GM12874 (cell line): ENCODE measurements at regions not wholly inside any gene's neighbourhood (a gene's known extent, or its start where the extent isn't known, plus 50 kb on each side); places are given as distances from the start of the nearest gene placed in this dataset.

Experiments used
- CTCF ChIP-seq: IDR thresholded peaks from 2 replicates; pipeline ENCODE4 v1.5.1; 2011; ENCODE audit warnings: low read depth, mild to moderate bottlenecking, control low read depth, low read length, moderate library complexity; ENCODE audit not compliant: insufficient read depth

- no peak for TF ChIP-seq CTCF
Measured at GRCh38 chr1:5554111-5554510, 438.1 kb downstream of the NPHP4 start.

GRCh38 chr1:5552787-5553484, 439.3 kb downstream of the NPHP4 start:
- TF ChIP-seq CTCF, result no peak

- no peak for TF ChIP-seq CTCF
Measured at GRCh38 chr1:5551274-5551975, 440.8 kb downstream of the NPHP4 start.

DNA sequence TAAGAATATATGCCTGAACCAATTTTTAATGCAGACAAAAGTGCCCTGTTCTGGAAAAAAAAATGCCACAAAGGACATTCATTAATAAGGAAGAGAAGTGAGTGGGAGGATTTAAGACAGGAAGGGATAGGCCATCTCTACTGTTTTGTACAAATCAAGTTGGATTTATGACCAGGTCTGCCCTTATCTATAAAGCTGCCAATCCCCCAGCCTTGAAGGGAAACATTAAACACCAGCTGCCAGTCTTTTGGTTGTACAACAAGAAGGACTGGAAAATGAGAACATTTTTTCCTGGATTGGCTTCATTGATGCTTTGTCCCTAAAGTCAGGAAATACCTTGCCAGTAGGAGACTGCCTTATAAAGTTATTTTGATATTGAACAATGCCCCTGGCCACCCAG, 444.0 kb downstream of the NPHP4 start:
- TF ChIP-seq CTCF, result no peak

DNA sequence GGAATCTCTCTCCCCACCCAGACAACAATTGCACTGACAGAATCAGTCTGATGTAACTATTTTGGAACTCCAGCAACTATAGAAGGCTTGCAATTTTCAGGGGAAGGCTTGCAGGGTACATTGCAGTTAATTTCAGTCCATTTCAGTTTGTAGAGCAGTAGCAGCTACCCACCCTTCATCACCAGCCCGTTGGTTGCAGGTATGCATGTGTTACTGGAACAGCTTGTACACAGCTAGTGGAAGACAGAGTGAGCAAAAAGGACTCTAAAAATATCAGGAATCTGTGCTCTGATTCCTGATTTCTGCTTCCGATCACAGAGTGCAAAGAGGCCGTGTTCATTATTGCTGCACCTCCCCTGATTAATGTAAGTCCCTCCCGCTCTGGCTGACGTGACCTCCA, 449.0 kb downstream of the NPHP4 start:
- no peak for TF ChIP-seq CTCF

GRCh38 chr1:5532811-5533210, 459.4 kb downstream of the NPHP4 start:
- TF ChIP-seq CTCF, result no peak

- TF ChIP-seq CTCF, result no peak
Measured at GRCh38 chr1:5526822-5527551, 465.2 kb downstream of the NPHP4 start.
